ENCODE measurements at regions not wholly inside any gene's neighbourhood (a gene's known extent, or its start where the extent isn't known, plus 50 kb on each side); places are given as distances from the start of the nearest gene placed in this dataset.
"Not testable (repeated sequence)": the region's sequence is repeated elsewhere in the genome, so short reads cannot be mapped to it uniquely, and the experiment has no call there.

GRCh38 chr4:79247695-79248394 lies 78.0 kb downstream of the NAA11 start:
- intact Hi-C loops (cut with micrococcal nuclease) = no loop called here
- CTCF ChIA-PET = no interaction called here
- DNase-seq (no peak), ATAC-seq (ENCODE audit: low read depth) (no peak)
- Mint-ChIP-seq H3K27ac (no peak overlapping the region), H3K4me3 (no peak overlapping the region), H3K27me3 (peaks cover 3% of the 10 kb centered on the region), H3K36me3 (ENCODE audit: low read depth) (no peaks in the 10 kb centered on the region), H3K9me3 (no peaks in the 10 kb centered on the region), H3K4me1 (no peaks in the 10 kb centered on the region)
- no peak for TF ChIP-seq CTCF (IDR thresholded peaks at IDR 0.05)
- POLR2A ChIA-PET = no interaction called here

DNA sequence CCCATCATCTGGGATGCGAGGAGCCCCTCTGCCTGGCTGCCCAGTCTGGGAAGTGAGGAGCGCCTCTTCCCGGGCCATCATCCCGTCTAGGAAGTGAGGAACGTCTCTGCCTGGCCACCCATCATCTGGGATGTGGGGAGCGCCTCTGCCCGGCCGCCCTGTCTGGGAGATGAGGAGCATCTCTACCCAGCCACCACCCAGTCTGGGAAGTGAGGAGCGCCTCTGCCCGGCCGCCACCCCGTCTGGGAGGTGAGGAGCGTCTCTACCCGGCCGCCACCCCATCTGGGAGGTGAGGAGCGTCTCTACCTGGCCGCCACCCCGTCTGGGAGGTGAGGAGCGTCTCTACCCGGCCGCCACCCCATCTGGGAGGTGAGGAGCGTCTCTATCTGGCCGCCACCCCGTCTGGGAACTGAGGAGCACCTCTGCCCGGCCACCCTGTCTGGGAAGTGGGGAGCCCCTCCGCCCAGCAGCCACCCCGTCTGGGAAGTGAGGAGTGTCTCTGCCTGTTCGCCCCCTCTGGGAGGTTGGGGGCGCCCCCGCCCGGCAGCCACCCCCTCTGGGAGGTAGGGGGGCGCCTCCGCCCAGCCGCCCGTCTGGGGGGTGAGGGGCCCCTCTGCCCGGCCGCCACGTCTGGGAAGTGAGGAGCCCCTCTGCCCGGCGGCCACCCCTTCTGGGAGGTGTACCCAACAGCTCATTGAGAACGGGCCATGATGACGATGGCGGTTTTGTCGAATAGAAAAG lies 80.5 kb downstream of the NAA11 start:
- ATAC-seq (ENCODE audit: low read depth); H3K4me1 Mint-ChIP-seq; H3K27me3 Mint-ChIP-seq; H3K27ac Mint-ChIP-seq; DNase-seq; POLR2A ChIA-PET; H3K9me3 Mint-ChIP-seq; intact Hi-C loops (cut with micrococcal nuclease); H3K4me3 Mint-ChIP-seq; H3K36me3 Mint-ChIP-seq (ENCODE audit: low read depth); CTCF ChIA-PET: not testable (repeated sequence)

DNA sequence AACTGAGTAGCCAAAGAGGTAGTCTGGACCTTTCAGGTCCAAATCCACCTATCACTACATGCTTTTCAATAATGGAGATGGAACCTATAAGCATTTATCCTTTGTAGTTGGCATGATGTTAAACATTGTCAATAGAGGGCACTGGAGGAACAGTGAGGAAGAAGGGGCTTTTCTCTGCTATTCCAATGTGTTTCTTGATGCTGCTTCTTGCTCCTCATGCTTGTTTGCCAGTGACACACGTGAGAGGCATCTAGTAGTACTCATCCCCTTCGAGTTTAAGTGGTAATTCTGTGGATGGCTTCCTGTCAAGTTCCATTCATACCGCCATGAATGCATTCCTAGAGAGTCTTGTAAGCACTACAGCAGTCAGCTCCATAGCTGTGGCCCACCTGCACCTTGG lies 84.0 kb downstream of the NAA11 start:
- ATAC-seq (ENCODE audit: low read depth) = no peak
- Mint-ChIP-seq H3K9me3 (no peaks in the 10 kb centered on the region), H3K27me3 (no peaks in the 10 kb centered on the region), H3K36me3 (ENCODE audit: low read depth) (no peaks in the 10 kb centered on the region), H3K27ac (no peak overlapping the region), H3K4me3 (no peak overlapping the region), H3K4me1 (no peaks in the 10 kb centered on the region)
- TF ChIP-seq CTCF (IDR thresholded peaks at IDR 0.05) = no peak
- POLR2A ChIA-PET = no interaction called here
- no peak for DNase-seq
- intact Hi-C loops (cut with micrococcal nuclease) = no loop called here
- CTCF ChIA-PET = no interaction called here

GRCh38 chr4:79237851-79238250 lies 88.0 kb downstream of the NAA11 start:
- ATAC-seq (ENCODE audit: low read depth) (no peak), DNase-seq (no peak)
- intact Hi-C loops (cut with micrococcal nuclease) = no loop called here
- no peak overlapping the region for H3K27ac Mint-ChIP-seq
- no peaks in the 10 kb centered on the region for H3K27me3 Mint-ChIP-seq
- no peaks in the 10 kb centered on the region for H3K36me3 Mint-ChIP-seq (ENCODE audit: low read depth)
- H3K4me1 Mint-ChIP-seq = no peaks in the 10 kb centered on the region
- H3K4me3 Mint-ChIP-seq = no peak overlapping the region
- TF ChIP-seq CTCF (IDR thresholded peaks at IDR 0.05) = no peak
- no peaks in the 10 kb centered on the region for H3K9me3 Mint-ChIP-seq
- ChIA-PET CTCF (no interaction called here), POLR2A (no interaction called here)

GRCh38 chr4:79236785-79237184 lies 89.1 kb downstream of the NAA11 start:
- Mint-ChIP-seq H3K4me3 (no peak overlapping the region), H3K27ac (no peak overlapping the region), H3K27me3 (no peaks in the 10 kb centered on the region), H3K4me1 (no peaks in the 10 kb centered on the region), H3K36me3 (ENCODE audit: low read depth) (no peaks in the 10 kb centered on the region), H3K9me3 (no peaks in the 10 kb centered on the region)
- no peak for TF ChIP-seq CTCF (IDR thresholded peaks at IDR 0.05)
- ChIA-PET CTCF (no interaction called here), POLR2A (no interaction called here)
- ATAC-seq (ENCODE audit: low read depth) = no peak
- intact Hi-C loops (cut with micrococcal nuclease) = no loop called here
- no peak for DNase-seq
